ENCODE measurements at regions not wholly inside any gene's neighbourhood (a gene's known extent, or its start where the extent isn't known, plus 50 kb on each side); places are given as distances from the start of the nearest gene placed in this dataset.

DNA sequence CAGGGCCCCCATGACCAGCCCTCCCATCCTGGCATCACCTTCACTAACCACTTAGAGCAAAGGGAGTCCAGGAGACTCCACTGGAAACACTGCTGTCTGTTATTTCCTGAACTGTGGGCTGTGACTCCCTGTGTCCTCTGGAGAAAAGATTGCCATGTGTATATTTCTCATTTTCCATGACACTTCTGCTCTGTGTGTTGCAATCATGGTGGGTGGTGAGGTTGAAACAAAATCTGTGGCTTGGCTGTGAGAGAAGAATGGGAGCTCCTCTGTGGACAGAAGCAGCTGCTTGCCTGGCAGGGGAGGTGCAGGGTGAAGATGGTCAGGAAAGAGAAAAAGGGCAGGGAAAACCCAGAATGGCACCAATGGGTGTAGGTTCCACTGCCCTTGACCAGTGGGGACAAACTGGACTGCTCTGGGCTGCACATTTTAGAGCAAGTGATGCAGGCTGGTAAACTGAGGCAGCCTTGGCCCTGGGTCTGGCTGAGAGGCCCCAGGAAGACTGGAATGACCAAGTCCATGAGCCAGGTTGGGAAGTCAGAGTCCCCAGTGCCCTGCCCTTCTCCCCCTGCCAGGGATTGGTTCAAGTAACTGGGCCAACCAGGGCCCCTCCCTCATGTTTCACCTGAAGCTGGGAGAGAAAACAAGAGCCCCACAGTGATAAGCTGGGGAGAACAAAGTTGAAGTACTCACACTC lies 314.3 kb downstream of the C16orf95 start:
- Histone ChIP-seq H3K4me1 (ENCODE audit: control insufficient read depth, insufficient read depth, low read length) (no peaks in the 10 kb centered on the region), H3K36me3 (ENCODE audit: control insufficient read depth, insufficient read depth, low read length) (no peaks in the 10 kb centered on the region), H3K27ac (ENCODE audit: insufficient read depth, low read depth, low read length, poor library complexity, severe bottlenecking) (no peak overlapping the region), H3K9me3 (ENCODE audit: control insufficient read depth, low read length) (no peaks in the 10 kb centered on the region), H3K4me3 (ENCODE audit: insufficient read depth, low read depth, low read length) (no peak overlapping the region), H3K27me3 (ENCODE audit: control insufficient read depth, insufficient read depth, low read length, poor library complexity, severe bottlenecking) (no peaks in the 10 kb centered on the region)

DNA sequence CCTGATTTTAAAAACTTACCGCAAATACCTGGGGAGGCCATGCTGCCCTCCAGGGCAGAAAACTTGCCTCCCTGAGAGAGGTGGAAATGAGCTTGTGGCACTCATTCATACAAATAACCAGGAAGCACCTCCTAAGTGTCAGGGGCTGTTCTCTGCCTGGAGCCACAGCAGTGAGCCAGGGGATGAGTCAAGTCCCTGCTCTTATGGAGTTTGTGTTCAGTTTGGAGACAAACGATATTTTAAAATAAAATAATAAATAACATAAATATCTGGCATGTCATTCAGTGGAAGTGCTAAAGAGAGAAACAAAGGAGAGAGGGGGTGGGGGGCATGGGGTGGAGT lies 313.8 kb downstream of the C16orf95 start:
- Histone ChIP-seq H3K27ac (ENCODE audit: insufficient read depth, low read depth, low read length, poor library complexity, severe bottlenecking) (no peak overlapping the region), H3K4me1 (ENCODE audit: control insufficient read depth, insufficient read depth, low read length) (no peaks in the 10 kb centered on the region), H3K4me3 (ENCODE audit: insufficient read depth, low read depth, low read length) (no peak overlapping the region), H3K9me3 (ENCODE audit: control insufficient read depth, low read length) (no peaks in the 10 kb centered on the region), H3K36me3 (ENCODE audit: control insufficient read depth, insufficient read depth, low read length) (no peaks in the 10 kb centered on the region), H3K27me3 (ENCODE audit: control insufficient read depth, insufficient read depth, low read length, poor library complexity, severe bottlenecking) (no peaks in the 10 kb centered on the region)
- WGBS, 2 experiments, result 94 to 100% methylated on average over 1 to 2 of the region's 2 CpGs

DNA sequence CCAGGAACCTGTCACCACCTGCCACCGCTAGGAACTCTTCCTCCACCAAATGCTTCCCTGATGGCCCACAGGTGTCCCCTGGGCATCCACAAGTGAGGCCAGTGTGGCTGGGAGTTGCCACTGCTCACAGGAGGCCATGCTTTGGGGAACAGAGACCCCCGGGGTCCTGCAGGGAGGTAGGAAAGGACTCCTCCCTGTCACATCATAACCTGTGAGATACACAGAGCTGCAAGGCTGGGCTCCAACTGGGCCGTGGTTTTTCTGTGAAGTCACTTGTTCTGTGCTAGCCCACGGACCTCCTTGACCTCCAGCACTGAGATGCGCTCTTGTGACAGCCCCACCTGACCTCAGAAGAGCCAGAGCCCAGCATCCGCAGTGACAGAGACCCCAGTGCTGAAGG lies 311.2 kb downstream of the C16orf95 start:
- H3K36me3 ChIP-seq (ENCODE audit: control insufficient read depth, insufficient read depth, low read length), result no peaks in the 10 kb centered on the region
- no peak overlapping the region for H3K4me3 ChIP-seq (ENCODE audit: insufficient read depth, low read depth, low read length)
- H3K9me3 ChIP-seq (ENCODE audit: control insufficient read depth, low read length), result no peaks in the 10 kb centered on the region
- H3K27me3 ChIP-seq (ENCODE audit: control insufficient read depth, insufficient read depth, low read length, poor library complexity, severe bottlenecking), result no peaks in the 10 kb centered on the region
- H3K4me1 ChIP-seq (ENCODE audit: control insufficient read depth, insufficient read depth, low read length), result no peaks in the 10 kb centered on the region
- WGBS, 2 experiments, result 94 to 95% methylated on average over 6 of the region's 6 CpGs
- no peak overlapping the region for H3K27ac ChIP-seq (ENCODE audit: insufficient read depth, low read depth, low read length, poor library complexity, severe bottlenecking)

DNA sequence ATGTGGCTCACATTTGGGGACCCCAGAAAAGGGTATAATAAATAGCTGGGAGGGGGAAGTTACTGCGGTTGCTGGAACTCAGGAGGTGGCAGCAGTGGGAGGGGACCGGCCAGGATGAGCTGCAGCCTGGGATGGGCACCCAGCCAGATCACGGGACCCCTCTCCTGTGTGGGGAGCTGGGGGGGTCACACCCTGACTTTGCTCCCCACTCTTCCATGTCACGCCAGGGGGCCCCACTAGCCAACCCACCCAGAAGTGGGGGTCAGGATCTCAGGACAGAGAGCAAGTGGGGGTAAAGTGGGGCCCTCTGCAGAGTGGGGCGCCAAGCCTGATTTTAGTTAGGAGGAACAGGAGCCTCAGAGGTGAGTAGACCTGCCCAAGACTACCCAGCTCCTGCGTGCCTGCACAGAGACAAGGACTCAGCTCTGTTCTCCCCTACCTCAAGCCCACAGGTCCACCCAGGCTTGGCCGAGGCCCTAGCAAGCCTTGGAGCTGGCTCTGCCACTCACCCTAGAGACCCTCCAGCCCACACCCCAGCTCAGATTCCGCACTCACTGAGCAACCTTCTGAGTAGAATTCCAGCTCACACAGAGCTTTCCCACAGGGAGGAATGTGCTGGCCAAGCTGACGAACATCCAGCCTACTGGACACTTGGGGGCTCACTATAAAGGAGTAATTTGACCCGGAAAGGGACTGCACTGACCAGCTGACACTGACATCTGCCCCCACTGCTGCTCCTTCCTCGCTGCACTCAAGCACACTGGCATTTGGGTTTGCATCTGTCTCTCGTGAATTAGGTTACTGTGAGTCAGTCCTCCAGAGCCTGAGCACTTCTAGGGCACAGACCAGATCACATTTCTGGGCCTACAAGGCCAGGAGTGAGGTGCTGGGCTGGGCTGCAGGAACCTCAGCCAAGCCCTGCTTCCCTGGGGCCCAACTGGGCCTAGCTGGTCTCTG lies 310.1 kb downstream of the C16orf95 start:
- Histone ChIP-seq H3K27me3 (ENCODE audit: control insufficient read depth, insufficient read depth, low read length, poor library complexity, severe bottlenecking) (no peaks in the 10 kb centered on the region), H3K36me3 (ENCODE audit: control insufficient read depth, insufficient read depth, low read length) (no peaks in the 10 kb centered on the region), H3K9me3 (ENCODE audit: control insufficient read depth, low read length) (no peaks in the 10 kb centered on the region), H3K4me3 (ENCODE audit: insufficient read depth, low read depth, low read length) (no peak overlapping the region), H3K27ac (ENCODE audit: insufficient read depth, low read depth, low read length, poor library complexity, severe bottlenecking) (no peak overlapping the region), H3K4me1 (ENCODE audit: control insufficient read depth, insufficient read depth, low read length) (no peaks in the 10 kb centered on the region)
- 88 to 91% methylated on average over 12 of the region's 12 CpGs for WGBS, 2 experiments

DNA sequence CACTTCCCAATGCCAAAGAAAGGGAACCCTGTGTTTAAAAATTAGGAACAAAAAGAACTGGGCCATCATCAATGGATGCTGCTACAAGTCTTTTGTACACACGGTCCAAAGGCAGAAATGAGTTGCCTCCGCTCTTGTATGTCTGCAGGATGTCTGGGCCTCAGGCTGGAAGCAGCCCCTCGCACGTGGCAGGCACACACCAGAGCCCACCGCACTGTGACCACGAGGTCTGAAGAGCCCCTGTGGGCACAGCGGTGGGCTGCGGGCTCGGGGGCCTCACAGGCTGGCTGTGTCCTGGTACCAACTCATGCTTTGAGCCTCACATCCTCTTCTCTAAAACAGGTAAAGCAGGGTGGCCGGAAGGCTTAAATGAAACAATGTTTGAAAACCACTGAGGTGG lies 309.3 kb downstream of the C16orf95 start:
- Histone ChIP-seq H3K4me1 (ENCODE audit: control insufficient read depth, insufficient read depth, low read length) (no peaks in the 10 kb centered on the region), H3K9me3 (ENCODE audit: control insufficient read depth, low read length) (no peaks in the 10 kb centered on the region), H3K27ac (ENCODE audit: insufficient read depth, low read depth, low read length, poor library complexity, severe bottlenecking) (no peak overlapping the region), H3K27me3 (ENCODE audit: control insufficient read depth, insufficient read depth, low read length, poor library complexity, severe bottlenecking) (no peaks in the 10 kb centered on the region), H3K36me3 (ENCODE audit: control insufficient read depth, insufficient read depth, low read length) (no peaks in the 10 kb centered on the region), H3K4me3 (ENCODE audit: insufficient read depth, low read depth, low read length) (no peak overlapping the region)
- WGBS, 2 experiments, result 91 to 95% methylated on average over 10 of the region's 10 CpGs

DNA sequence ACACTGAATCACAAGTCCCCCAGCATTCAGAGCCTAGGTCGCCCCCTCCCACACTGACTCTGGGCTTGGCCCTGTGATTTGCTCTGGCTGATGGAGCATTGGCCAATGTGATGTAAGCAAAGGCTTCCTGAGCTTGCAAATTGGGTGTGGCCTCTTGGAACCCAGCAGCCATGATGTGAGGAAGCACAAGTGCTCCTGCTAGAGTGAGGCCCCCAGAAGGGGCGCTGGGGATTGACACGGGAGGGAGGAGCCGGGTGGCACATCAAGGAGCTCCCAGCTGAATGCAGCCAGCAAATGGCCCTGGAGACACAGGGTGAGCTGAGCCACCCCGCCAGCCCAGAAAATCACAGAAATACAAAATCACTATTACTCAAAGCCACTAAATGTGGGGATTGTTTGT lies 308.5 kb downstream of the C16orf95 start:
- 93 to 95% methylated on average over 5 of the region's 5 CpGs for WGBS, 2 experiments
- H3K27me3 ChIP-seq (ENCODE audit: control insufficient read depth, insufficient read depth, low read length, poor library complexity, severe bottlenecking), result no peaks in the 10 kb centered on the region

DNA sequence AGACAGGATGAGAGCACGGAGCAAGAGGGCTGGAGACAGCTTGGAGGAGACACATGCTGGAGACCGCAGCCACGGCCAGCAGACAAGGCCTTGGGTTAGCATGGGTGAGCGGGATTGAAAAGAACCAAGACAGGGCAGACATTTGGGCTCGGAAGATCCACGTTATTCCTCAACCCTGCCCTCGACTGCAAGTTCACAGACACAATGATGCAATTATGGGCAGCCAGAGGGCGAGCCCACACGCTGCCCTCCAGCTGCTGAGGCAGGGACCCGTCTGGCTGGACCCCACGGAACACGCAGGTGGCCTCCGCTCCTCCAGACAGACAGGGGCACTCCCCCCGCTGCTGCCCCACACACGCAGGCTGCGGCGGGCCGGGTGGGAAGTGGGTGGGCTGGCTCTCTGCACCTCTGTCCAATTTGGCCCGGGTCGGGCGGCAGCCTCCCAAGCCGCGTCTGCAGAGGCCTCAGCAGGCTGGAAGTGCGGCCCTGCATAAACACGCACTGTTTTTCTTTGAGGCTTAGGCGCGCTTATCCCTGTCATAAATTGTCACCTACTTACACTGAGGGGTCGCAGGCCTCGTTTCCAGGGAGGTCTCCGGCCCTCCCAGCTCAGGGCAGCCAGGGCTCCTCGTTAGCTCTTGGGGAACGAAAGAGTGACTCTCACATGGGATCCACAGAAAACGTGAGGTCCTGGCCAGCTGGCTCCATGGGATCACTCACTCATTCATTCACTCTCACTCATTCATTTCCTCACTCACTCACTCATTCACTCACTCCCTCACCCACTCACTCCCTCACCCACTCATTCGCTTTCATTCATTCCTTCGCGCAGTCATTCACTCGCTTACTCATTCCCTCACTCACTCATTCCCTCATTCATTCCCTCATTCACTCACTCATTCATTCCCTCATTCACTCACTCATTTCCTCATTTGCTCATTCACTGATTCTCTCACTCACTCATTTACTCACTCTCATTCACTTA lies 303.9 kb downstream of the C16orf95 start:
- 88% methylated on average over 37 of the region's 37 CpGs for WGBS, 2 experiments
- H3K4me1 ChIP-seq (ENCODE audit: control insufficient read depth, insufficient read depth, low read length), result no peaks in the 10 kb centered on the region
- H3K4me3 ChIP-seq (ENCODE audit: insufficient read depth, low read depth, low read length), result no peak overlapping the region
- no peaks in the 10 kb centered on the region for H3K27me3 ChIP-seq (ENCODE audit: control insufficient read depth, insufficient read depth, low read length, poor library complexity, severe bottlenecking)
- H3K36me3 ChIP-seq (ENCODE audit: control insufficient read depth, insufficient read depth, low read length), result no peaks in the 10 kb centered on the region
- H3K9me3 ChIP-seq (ENCODE audit: control insufficient read depth, low read length), result no peaks in the 10 kb centered on the region
- H3K27ac ChIP-seq (ENCODE audit: insufficient read depth, low read depth, low read length, poor library complexity, severe bottlenecking), result no peak overlapping the region

More for the DNA sequence above, 308.5 kb downstream of the C16orf95 start:
- H3K4me3 ChIP-seq (ENCODE audit: insufficient read depth, low read depth, low read length), result no peak overlapping the region
- no peaks in the 10 kb centered on the region for H3K4me1 ChIP-seq (ENCODE audit: control insufficient read depth, insufficient read depth, low read length)
- H3K36me3 ChIP-seq (ENCODE audit: control insufficient read depth, insufficient read depth, low read length), result no peaks in the 10 kb centered on the region
- H3K9me3 ChIP-seq (ENCODE audit: control insufficient read depth, low read length), result no peaks in the 10 kb centered on the region
- H3K27ac ChIP-seq (ENCODE audit: insufficient read depth, low read depth, low read length, poor library complexity, severe bottlenecking), result no peak overlapping the region

DNA sequence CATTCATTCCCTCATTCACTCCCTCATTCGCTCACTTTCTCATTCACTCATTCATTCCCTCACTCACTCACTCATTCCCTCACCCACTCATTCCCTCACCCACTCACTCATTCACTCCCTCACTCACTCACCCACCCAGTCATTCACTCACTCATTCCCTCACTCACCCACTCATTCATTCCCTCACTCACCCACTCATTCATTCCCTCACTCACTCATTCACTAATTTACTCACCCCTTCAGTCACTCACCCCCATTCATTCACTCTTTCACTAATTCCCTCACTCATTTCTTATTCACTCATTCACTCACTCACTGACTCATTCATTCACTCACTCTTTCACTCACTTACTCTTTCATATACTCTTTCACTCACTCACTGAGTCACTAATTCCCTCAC lies 303.1 kb downstream of the C16orf95 start:
- WGBS, 2 experiments, result 92% methylated on average over 1 of the region's 1 CpG
- Histone ChIP-seq H3K4me3 (ENCODE audit: insufficient read depth, low read depth, low read length) (no peak overlapping the region), H3K36me3 (ENCODE audit: control insufficient read depth, insufficient read depth, low read length) (no peaks in the 10 kb centered on the region), H3K4me1 (ENCODE audit: control insufficient read depth, insufficient read depth, low read length) (no peaks in the 10 kb centered on the region), H3K27me3 (ENCODE audit: control insufficient read depth, insufficient read depth, low read length, poor library complexity, severe bottlenecking) (no peaks in the 10 kb centered on the region), H3K27ac (ENCODE audit: insufficient read depth, low read depth, low read length, poor library complexity, severe bottlenecking) (no peak overlapping the region), H3K9me3 (ENCODE audit: control insufficient read depth, low read length) (no peaks in the 10 kb centered on the region)

DNA sequence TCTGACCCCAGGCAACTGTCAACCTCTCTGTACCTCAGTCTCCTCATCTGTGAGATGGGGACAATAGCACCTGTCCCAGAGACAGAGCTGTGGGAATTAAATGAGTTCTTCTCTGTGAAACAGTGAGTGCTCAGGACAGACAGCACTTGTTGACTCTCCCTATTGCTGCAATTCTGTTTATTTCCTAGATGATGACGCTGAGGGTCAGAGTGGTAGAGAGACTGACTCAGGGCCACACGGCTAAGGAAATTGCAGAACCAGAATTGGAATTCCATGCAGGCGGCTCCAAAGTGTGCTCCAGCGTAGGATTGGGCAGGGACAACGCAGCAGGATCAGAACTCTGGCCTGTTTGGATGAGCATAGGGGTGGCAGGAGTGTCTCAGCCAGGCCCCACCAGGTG lies 302.2 kb downstream of the C16orf95 start:
- Histone ChIP-seq H3K4me1 (ENCODE audit: control insufficient read depth, insufficient read depth, low read length) (no peaks in the 10 kb centered on the region), H3K4me3 (ENCODE audit: insufficient read depth, low read depth, low read length) (no peak overlapping the region), H3K27me3 (ENCODE audit: control insufficient read depth, insufficient read depth, low read length, poor library complexity, severe bottlenecking) (no peaks in the 10 kb centered on the region), H3K27ac (ENCODE audit: insufficient read depth, low read depth, low read length, poor library complexity, severe bottlenecking) (no peak overlapping the region), H3K36me3 (ENCODE audit: control insufficient read depth, insufficient read depth, low read length) (no peaks in the 10 kb centered on the region), H3K9me3 (ENCODE audit: control insufficient read depth, low read length) (no peaks in the 10 kb centered on the region)
- 94 to 96% methylated on average over 5 of the region's 5 CpGs for WGBS, 2 experiments
